Gastrocnemius medialis (tissue), 4 donors: ENCODE measurements at regions not wholly inside any gene's neighbourhood (a gene's known extent, or its start where the extent isn't known, plus 50 kb on each side); places are given as distances from the start of the nearest gene placed in this dataset.

Source experiments
- ATAC-seq, 2 donors: fragments of 150-250 bp; one replicate each; pipeline ENCODE4 v1.9.1; 2016
- DNase-seq, 2 donors: peaks; one replicate each; pipeline ENCODE4 v3.0.0-alpha.2; 2019
- H3K27ac ChIP-seq, 4 donors: fragments of 200-600 bp; sonication (generic); 1 replicate in 1 of 4; 2 replicates in 3 of 4; pipeline ENCODE4 v1.5.1; 2016 to 2018; ENCODE audit warnings: mild to moderate bottlenecking in 2 of 4, moderate library complexity in 1 of 4
- H3K27me3 ChIP-seq, 3 donors: fragments of 200-600 bp; sonication (generic) in 2 of 3; 1 replicate in 1 of 3; 2 replicates in 2 of 3; pipeline versions ENCODE4 v1.5.1 to v1.6.0; 2016 to 2019; ENCODE audit warnings: mild to moderate bottlenecking in 1 of 3, moderate library complexity in 1 of 3
- H3K36me3 ChIP-seq, 2 donors: fragments of 200-600 bp; sonication (generic) in 1 of 2; one replicate each; pipeline ENCODE4 v1.5.1; 2017 to 2018
- H3K4me1 ChIP-seq, 2 donors: fragments of 200-600 bp; sonication (generic) in 1 of 2; one replicate each; pipeline ENCODE4 v1.5.1; 2016 to 2017; ENCODE audit warnings: mild to moderate bottlenecking in 2 of 2
- H3K4me3 ChIP-seq, 4 donors: fragments of 200-600 bp; sonication (generic) in 3 of 4; 1 replicate in 1 of 4; 2 replicates in 3 of 4; pipeline ENCODE4 v1.5.1; 2016 to 2019; ENCODE audit warnings: mild to moderate bottlenecking in 2 of 4
- H3K9me3 ChIP-seq, 3 donors: fragments of 200-600 bp; sonication (generic) in 2 of 3; 1 replicate in 1 of 3; 2 replicates in 2 of 3; pipeline ENCODE4 v1.5.1; 2016 to 2019
- POLR2A ChIP-seq, 2 donors: fragments of 450-650 bp; IDR thresholded peaks; one replicate each; pipeline ENCODE4 v1.6.1; 2017; ENCODE audit warnings: antibody characterized with exemption in 2 of 2, mild to moderate bottlenecking in 2 of 2, moderate library complexity in 2 of 2
- in situ Hi-C, 4 donors: fragments of 200-750 bp; cut with MboI; loops; one replicate each; pipeline versions ENCODE4 v1.15.0 to v1.8.0; 2017; ENCODE audit warnings: low sequenced_read_pairs in 4 of 4
- intact Hi-C: fragments of 100-400 bp; cut with DNase I; formaldehyde crosslinking; loops from one replicate; pipeline ENCODE4 v1.15.1; 2023; ENCODE audit warnings: low total_unique reads
- TF ChIP-seq, protein P1 (sequence below), 5 experiments: fragments of 450-650 bp in 3 of 5; fragments of 200-600 bp in 2 of 5; sonication (generic) in 2 of 5; IDR thresholded peaks in 4 of 5; conservative IDR thresholded peaks in 1 of 5; 1 replicate in 4 of 5; 2 replicates in 1 of 5; pipeline ENCODE4 v1.5.1; 2016 to 2019; ENCODE audit warnings: antibody characterized with exemption in 5 of 5, mild to moderate bottlenecking in 3 of 5, moderate library complexity in 3 of 5

DNA sequence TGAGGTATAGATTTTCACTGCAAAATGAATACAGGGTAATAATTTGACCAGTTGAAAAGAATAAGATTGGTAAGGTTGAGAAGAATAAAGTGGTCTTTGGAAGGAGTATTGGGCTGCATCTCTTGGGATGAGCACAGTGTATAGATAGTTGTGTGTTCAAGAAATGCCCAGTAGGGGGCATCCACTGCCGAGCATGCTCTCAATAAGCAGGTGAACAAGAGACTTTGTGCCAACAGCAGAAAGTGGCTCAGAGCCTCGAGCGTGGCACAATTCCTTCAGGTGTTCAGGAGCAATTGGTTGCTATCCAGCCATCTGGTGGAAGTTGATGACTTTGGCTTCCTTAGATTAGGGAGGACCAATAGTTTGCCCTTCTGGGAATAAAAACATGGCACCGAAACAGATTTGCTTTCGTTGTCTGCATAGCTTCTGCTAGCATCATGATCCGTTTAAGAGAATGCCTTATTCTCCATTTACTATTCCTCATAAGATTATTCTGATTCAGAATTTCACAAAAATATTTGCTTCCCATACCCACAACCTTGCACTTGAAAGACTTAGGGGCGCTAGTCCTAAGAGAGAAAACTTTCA is 258.1 kb upstream of the NEIL3 start:
- H3K36me3 ChIP-seq: no peaks in the 10 kb centered on the region
- intact Hi-C loops: no loop called here

DNA sequence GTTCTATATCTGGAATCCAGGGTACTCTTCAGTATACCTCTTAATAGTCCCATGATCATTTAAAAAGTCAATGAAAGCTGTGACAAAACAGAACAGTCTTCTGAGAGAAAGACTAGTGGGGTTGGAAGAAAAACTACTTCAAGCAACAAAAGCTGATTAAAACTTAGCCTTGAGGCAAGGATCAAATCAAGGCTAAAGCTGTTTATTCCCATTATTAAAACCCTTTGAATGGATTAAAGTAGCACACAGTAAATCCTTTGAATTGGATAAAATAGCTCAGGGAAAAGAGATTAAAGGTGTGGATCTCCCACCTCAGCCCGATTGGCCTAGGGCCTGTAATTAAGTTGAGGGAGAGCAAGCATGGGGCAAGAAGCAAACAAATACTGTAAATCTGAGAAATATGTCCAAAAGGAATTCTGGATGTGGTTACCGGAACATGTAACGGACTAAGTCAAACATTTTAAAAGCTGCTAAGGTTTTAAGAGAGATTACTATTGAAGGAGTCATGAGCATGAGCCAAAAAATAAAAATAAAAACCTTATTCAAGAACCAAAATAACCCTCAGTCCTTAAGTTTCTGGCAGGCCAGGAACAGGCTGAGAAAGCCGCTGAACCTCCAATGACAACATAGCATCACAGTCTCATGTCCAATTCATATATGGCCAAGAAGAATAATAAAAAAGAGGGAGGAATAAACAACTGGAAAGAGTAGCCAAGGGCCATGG is 257.3 kb upstream of the NEIL3 start:
- in situ Hi-C loops: loop anchor here in 2 of 4 donors (10.0 kb wide), 1 partner anchor 678 kb away; no protein-coding TSS in a partner anchor
- Histone ChIP-seq H3K27me3 (no peaks in the 10 kb centered on the region), H3K4me3 (no peak overlapping the region), H3K4me1 (no peaks in the 10 kb centered on the region), H3K27ac (no peak overlapping the region), H3K36me3 (no peaks in the 10 kb centered on the region), H3K9me3 (no peaks in the 10 kb centered on the region)
- no peak for ATAC-seq
- intact Hi-C loops: no loop called here
- TF ChIP-seq, protein P1, sequence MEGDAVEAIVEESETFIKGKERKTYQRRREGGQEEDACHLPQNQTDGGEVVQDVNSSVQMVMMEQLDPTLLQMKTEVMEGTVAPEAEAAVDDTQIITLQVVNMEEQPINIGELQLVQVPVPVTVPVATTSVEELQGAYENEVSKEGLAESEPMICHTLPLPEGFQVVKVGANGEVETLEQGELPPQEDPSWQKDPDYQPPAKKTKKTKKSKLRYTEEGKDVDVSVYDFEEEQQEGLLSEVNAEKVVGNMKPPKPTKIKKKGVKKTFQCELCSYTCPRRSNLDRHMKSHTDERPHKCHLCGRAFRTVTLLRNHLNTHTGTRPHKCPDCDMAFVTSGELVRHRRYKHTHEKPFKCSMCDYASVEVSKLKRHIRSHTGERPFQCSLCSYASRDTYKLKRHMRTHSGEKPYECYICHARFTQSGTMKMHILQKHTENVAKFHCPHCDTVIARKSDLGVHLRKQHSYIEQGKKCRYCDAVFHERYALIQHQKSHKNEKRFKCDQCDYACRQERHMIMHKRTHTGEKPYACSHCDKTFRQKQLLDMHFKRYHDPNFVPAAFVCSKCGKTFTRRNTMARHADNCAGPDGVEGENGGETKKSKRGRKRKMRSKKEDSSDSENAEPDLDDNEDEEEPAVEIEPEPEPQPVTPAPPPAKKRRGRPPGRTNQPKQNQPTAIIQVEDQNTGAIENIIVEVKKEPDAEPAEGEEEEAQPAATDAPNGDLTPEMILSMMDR (IDR thresholded peaks at IDR 0.05 in 4 of 5, conservative IDR thresholded peaks at IDR 0.05 in 1 of 5): no peak
- TF ChIP-seq POLR2A (IDR thresholded peaks at IDR 0.05): no peak
- no peak for DNase-seq

More for the DNA sequence above, 258.1 kb upstream of the NEIL3 start:
- no peak for ATAC-seq
- in situ Hi-C loops: loop anchor here in 2 of 4 donors (10.0 kb wide), 1 partner anchor 677 kb away; no protein-coding TSS in a partner anchor
- H3K4me3 ChIP-seq: no peak overlapping the region
- no peaks in the 10 kb centered on the region for H3K9me3 ChIP-seq
- no peaks in the 10 kb centered on the region for H3K27me3 ChIP-seq
- H3K4me1 ChIP-seq: no peaks in the 10 kb centered on the region
- no peak for TF ChIP-seq POLR2A (IDR thresholded peaks at IDR 0.05)
- TF ChIP-seq, protein P1 (IDR thresholded peaks at IDR 0.05 in 4 of 5, conservative IDR thresholded peaks at IDR 0.05 in 1 of 5): no peak
- H3K27ac ChIP-seq: no peak overlapping the region
- DNase-seq: no peak

DNA sequence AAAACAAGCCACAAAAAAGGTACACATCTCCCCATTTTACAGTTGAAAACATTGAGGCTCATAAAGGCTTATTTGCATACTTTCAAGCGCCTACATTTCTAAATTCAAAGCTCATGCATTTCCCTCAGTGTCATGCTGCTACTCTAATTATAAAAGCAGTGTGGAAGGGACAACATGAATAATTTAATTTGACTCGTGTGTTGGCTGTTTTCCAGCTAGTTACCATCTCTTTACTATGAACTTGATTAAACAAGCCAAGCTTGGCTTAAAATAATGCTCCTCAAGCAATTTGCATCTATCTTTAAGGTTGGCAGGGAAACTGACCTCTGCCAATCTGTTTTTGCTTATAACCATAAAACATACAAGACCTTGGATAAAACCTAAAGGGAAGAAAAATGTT is 252.5 kb upstream of the NEIL3 start:
- in situ Hi-C loops (loop anchor here in 2 of 4 donors (10.0 kb wide), 1 partner anchor 682 kb away; no protein-coding TSS in a partner anchor), intact Hi-C loops (no loop called here)
- Histone ChIP-seq H3K4me1 (no peaks in the 10 kb centered on the region), H3K27me3 (no peaks in the 10 kb centered on the region), H3K27ac (no peak overlapping the region), H3K9me3 (peaks cover 0 to 4% (median 0%) of the 10 kb centered on the region in 3 donors), H3K4me3 (no peak overlapping the region), H3K36me3 (no peaks in the 10 kb centered on the region)
- ATAC-seq (no peak), DNase-seq (no peak)
- no peak for TF ChIP-seq POLR2A (IDR thresholded peaks at IDR 0.05)
- TF ChIP-seq, protein P1 (IDR thresholded peaks at IDR 0.05 in 4 of 5, conservative IDR thresholded peaks at IDR 0.05 in 1 of 5): no peak

DNA sequence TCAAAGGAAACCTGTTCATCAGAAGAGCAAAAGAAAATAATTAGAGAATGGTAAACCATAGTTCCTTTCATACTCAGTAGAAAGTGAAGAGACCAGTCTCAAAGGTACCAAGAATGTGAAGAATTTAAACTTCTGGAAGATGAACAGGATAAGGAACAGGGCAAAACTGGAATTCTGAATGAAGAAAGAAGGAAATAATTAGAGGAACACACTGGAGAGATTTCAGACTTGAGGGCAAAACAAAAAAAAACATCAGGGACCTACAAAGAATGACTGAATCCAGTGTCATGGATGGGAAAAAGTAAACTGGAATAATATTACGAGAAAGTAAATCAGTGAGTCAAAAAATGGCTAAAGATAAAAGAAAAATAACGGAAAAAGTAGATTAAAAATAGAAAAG is 245.6 kb upstream of the NEIL3 start:
- TF ChIP-seq, protein P1 (IDR thresholded peaks at IDR 0.05 in 4 of 5, conservative IDR thresholded peaks at IDR 0.05 in 1 of 5): no peak
- no peak for TF ChIP-seq POLR2A (IDR thresholded peaks at IDR 0.05)
- intact Hi-C loops: no loop called here
- Histone ChIP-seq H3K27me3 (no peaks in the 10 kb centered on the region), H3K27ac (no peak overlapping the region), H3K4me3 (no peak overlapping the region), H3K9me3 (no peaks in the 10 kb centered on the region), H3K4me1 (no peaks in the 10 kb centered on the region), H3K36me3 (no peaks in the 10 kb centered on the region)
- in situ Hi-C loops: no loop called here
- DNase-seq (no peak), ATAC-seq (no peak)
